ENCODE measurements at regions not wholly inside any gene's neighbourhood (a gene's known extent, or its start where the extent isn't known, plus 50 kb on each side); places are given as distances from the start of the nearest gene placed in this dataset.

GRCh38 chr2:236666646-236667204 is 97.1 kb downstream of the ACKR3 start:
- TF ChIP-seq CTCF (IDR thresholded peaks at IDR 0.05) (no peak), FOXM1 (IDR thresholded peaks at IDR 0.05; ENCODE audit: low read depth) (no peak), MAX (IDR thresholded peaks at IDR 0.05; ENCODE audit: low read depth) (no peak), EZH2phosphoT487 (IDR thresholded peaks at IDR 0.05; ENCODE audit: borderline replicate concordance, low read depth) (no peak), GATA2 (CRISPR knock-in tag; IDR thresholded peaks at IDR 0.05) (no peak), RFX5 (IDR thresholded peaks at IDR 0.05; ENCODE audit: low read length) (no peak), POLR2AphosphoS5 (IDR thresholded peaks at IDR 0.05; ENCODE audit: low read depth, low read length) (no peak), RAD21 (IDR thresholded peaks at IDR 0.05; ENCODE audit: low read length) (no peak), JUND (IDR thresholded peaks at IDR 0.05) (no peak), SMC3 (IDR thresholded peaks at IDR 0.05; ENCODE audit: low read depth, low read length) (no peak), GABPA (IDR thresholded peaks at IDR 0.05; ENCODE audit: low read depth) (no peak), TCF12 (IDR thresholded peaks at IDR 0.05) (no peak)
- TF ChIP-seq, protein P1, sequence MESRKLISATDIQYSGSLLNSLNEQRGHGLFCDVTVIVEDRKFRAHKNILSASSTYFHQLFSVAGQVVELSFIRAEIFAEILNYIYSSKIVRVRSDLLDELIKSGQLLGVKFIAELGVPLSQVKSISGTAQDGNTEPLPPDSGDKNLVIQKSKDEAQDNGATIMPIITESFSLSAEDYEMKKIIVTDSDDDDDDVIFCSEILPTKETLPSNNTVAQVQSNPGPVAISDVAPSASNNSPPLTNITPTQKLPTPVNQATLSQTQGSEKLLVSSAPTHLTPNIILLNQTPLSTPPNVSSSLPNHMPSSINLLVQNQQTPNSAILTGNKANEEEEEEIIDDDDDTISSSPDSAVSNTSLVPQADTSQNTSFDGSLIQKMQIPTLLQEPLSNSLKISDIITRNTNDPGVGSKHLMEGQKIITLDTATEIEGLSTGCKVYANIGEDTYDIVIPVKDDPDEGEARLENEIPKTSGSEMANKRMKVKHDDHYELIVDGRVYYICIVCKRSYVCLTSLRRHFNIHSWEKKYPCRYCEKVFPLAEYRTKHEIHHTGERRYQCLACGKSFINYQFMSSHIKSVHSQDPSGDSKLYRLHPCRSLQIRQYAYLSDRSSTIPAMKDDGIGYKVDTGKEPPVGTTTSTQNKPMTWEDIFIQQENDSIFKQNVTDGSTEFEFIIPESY (IDR thresholded peaks at IDR 0.05; ENCODE audit: borderline replicate concordance, low read depth), result no peak
- TF ChIP-seq, protein P2, sequence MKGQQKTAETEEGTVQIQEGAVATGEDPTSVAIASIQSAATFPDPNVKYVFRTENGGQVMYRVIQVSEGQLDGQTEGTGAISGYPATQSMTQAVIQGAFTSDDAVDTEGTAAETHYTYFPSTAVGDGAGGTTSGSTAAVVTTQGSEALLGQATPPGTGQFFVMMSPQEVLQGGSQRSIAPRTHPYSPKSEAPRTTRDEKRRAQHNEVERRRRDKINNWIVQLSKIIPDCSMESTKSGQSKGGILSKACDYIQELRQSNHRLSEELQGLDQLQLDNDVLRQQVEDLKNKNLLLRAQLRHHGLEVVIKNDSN (IDR thresholded peaks at IDR 0.05; ENCODE audit: borderline replicate concordance, low read depth), result no peak
